ENCODE measurements at regions not wholly inside any gene's neighbourhood (a gene's known extent, or its start where the extent isn't known, plus 50 kb on each side); places are given as distances from the start of the nearest gene placed in this dataset.

- ATAC-seq, result no peak
Observed at GRCh38 chr16:86065711-86066110, 166.7 kb downstream of the IRF8 start.

GRCh38 chr16:86066811-86067210, 167.8 kb downstream of the IRF8 start:
- Mint-ChIP-seq H3K9me3 (ENCODE audit: low read depth) (no peaks in the 10 kb centered on the region), H3K27me3 (no peaks in the 10 kb centered on the region), H3K36me3 (no peaks in the 10 kb centered on the region), H3K27ac (no peak overlapping the region), H3K4me3 (no peak overlapping the region), H3K4me1 (no peaks in the 10 kb centered on the region)
- CTCF ChIA-PET, result no interaction called here
- DNase-seq (no peak), ATAC-seq (no peak)

More at GRCh38 chr16:86065711-86066110, 166.7 kb downstream of the IRF8 start:
- Mint-ChIP-seq H3K4me1 (no peaks in the 10 kb centered on the region), H3K4me3 (no peak overlapping the region), H3K36me3 (no peaks in the 10 kb centered on the region), H3K27ac (no peak overlapping the region), H3K27me3 (no peaks in the 10 kb centered on the region), H3K9me3 (ENCODE audit: low read depth) (no peaks in the 10 kb centered on the region)
- DNase-seq, result no peak
- CTCF ChIA-PET, result interaction anchor here (0.7 kb wide), 1 partner anchor 194 kb away, joined by 3 read pairs; no protein-coding TSS in a partner anchor

- no peaks in the 10 kb centered on the region for H3K36me3 Mint-ChIP-seq
- no peak for ATAC-seq
- CTCF ChIA-PET, result no interaction called here
Observed at GRCh38 chr16:86067516-86067915, 168.6 kb downstream of the IRF8 start.

GRCh38 chr16:86067936-86068335, 169.0 kb downstream of the IRF8 start:
- no peak for DNase-seq
- CTCF ChIA-PET, result no interaction called here
- Mint-ChIP-seq H3K4me1 (no peaks in the 10 kb centered on the region), H3K36me3 (no peaks in the 10 kb centered on the region), H3K27ac (no peak overlapping the region), H3K27me3 (no peaks in the 10 kb centered on the region), H3K9me3 (ENCODE audit: low read depth) (no peaks in the 10 kb centered on the region), H3K4me3 (no peak overlapping the region)
- ATAC-seq, result no peak

More at GRCh38 chr16:86067516-86067915, 168.6 kb downstream of the IRF8 start:
- no peak overlapping the region for H3K27ac Mint-ChIP-seq
- no peaks in the 10 kb centered on the region for H3K4me1 Mint-ChIP-seq
- H3K9me3 Mint-ChIP-seq (ENCODE audit: low read depth), result no peaks in the 10 kb centered on the region
- H3K27me3 Mint-ChIP-seq, result no peaks in the 10 kb centered on the region
- no peak for DNase-seq
- no peak overlapping the region for H3K4me3 Mint-ChIP-seq

- no peaks in the 10 kb centered on the region for H3K4me1 Mint-ChIP-seq
- no peaks in the 10 kb centered on the region for H3K27me3 Mint-ChIP-seq
- no peak for ATAC-seq
- H3K4me3 Mint-ChIP-seq, result no peak overlapping the region
- CTCF ChIA-PET, result no interaction called here
- H3K36me3 Mint-ChIP-seq, result no peaks in the 10 kb centered on the region
- no peak overlapping the region for H3K27ac Mint-ChIP-seq
- no peak for DNase-seq
- H3K9me3 Mint-ChIP-seq (ENCODE audit: low read depth), result no peaks in the 10 kb centered on the region
Observed at GRCh38 chr16:86068722-86069121, 169.8 kb downstream of the IRF8 start.

GRCh38 chr16:86069736-86070298, 170.9 kb downstream of the IRF8 start:
- Mint-ChIP-seq H3K27me3 (peaks cover 3% of the 10 kb centered on the region), H3K9me3 (ENCODE audit: low read depth) (no peaks in the 10 kb centered on the region), H3K4me1 (no peaks in the 10 kb centered on the region), H3K27ac (no peak overlapping the region), H3K36me3 (no peaks in the 10 kb centered on the region), H3K4me3 (no peak overlapping the region)
- CTCF ChIA-PET, result interaction anchor here (1.4 kb wide), 1 partner anchor 250 kb away, joined by 3 read pairs; no protein-coding TSS in a partner anchor
- DNase-seq, result no peak
- no peak for ATAC-seq

GRCh38 chr16:86070484-86070883, 171.5 kb downstream of the IRF8 start:
- ATAC-seq, result no peak
- Mint-ChIP-seq H3K9me3 (ENCODE audit: low read depth) (no peaks in the 10 kb centered on the region), H3K27me3 (peaks cover 3% of the 10 kb centered on the region), H3K27ac (no peak overlapping the region), H3K4me1 (no peaks in the 10 kb centered on the region), H3K4me3 (no peak overlapping the region), H3K36me3 (no peaks in the 10 kb centered on the region)
- DNase-seq, result no peak
- CTCF ChIA-PET, result interaction anchor here (1.4 kb wide), 1 partner anchor 251 kb away, joined by 3 read pairs; no protein-coding TSS in a partner anchor

- no peak for DNase-seq
- ATAC-seq, result no peak
- Mint-ChIP-seq H3K27me3 (peaks cover 3% of the 10 kb centered on the region), H3K4me3 (no peak overlapping the region), H3K4me1 (no peaks in the 10 kb centered on the region), H3K9me3 (ENCODE audit: low read depth) (no peaks in the 10 kb centered on the region), H3K27ac (no peak overlapping the region), H3K36me3 (no peaks in the 10 kb centered on the region)
- CTCF ChIA-PET, result interaction anchor here (0.6 to 1.4 kb wide), 2 partner anchors 12 to 252 kb away, joined by 3 read pairs; no protein-coding TSS in a partner anchor
Observed at GRCh38 chr16:86070971-86071370, 172.0 kb downstream of the IRF8 start.

GRCh38 chr16:86071611-86072240, 172.8 kb downstream of the IRF8 start:
- H3K27ac Mint-ChIP-seq, result no peak overlapping the region
- no peak for ATAC-seq

GRCh38 chr16:86072328-86073102, 173.6 kb downstream of the IRF8 start:
- no peaks in the 10 kb centered on the region for H3K4me1 Mint-ChIP-seq
- DNase-seq, result no peak
- no peak overlapping the region for H3K4me3 Mint-ChIP-seq
- no peaks in the 10 kb centered on the region for H3K9me3 Mint-ChIP-seq (ENCODE audit: low read depth)
- peaks cover 3% of the 10 kb centered on the region for H3K27me3 Mint-ChIP-seq
- CTCF ChIA-PET, result interaction anchor here (0.7 to 2.7 kb wide), 5 partner anchors 28 to 465 kb away, joined by 3 to 8 read pairs (median 4); no protein-coding TSS in a partner anchor
- peak; percentile 53 for ATAC-seq
- H3K36me3 Mint-ChIP-seq, result no peaks in the 10 kb centered on the region
- H3K27ac Mint-ChIP-seq, result no peak overlapping the region

More at GRCh38 chr16:86071611-86072240, 172.8 kb downstream of the IRF8 start:
- Mint-ChIP-seq H3K36me3 (no peaks in the 10 kb centered on the region), H3K9me3 (ENCODE audit: low read depth) (no peaks in the 10 kb centered on the region), H3K4me1 (no peaks in the 10 kb centered on the region), H3K4me3 (no peak overlapping the region), H3K27me3 (peaks cover 3% of the 10 kb centered on the region)
- CTCF ChIA-PET, result interaction anchor here (0.6 to 2.7 kb wide), 3 partner anchors 11 to 446 kb away, joined by 3 to 8 read pairs (median 4); no protein-coding TSS in a partner anchor
- DNase-seq, result no peak

- H3K27me3 Mint-ChIP-seq, result peaks cover 3% of the 10 kb centered on the region
- no peak for ATAC-seq
- no peaks in the 10 kb centered on the region for H3K4me1 Mint-ChIP-seq
- no peak overlapping the region for H3K27ac Mint-ChIP-seq
- H3K36me3 Mint-ChIP-seq, result no peaks in the 10 kb centered on the region
- no peaks in the 10 kb centered on the region for H3K9me3 Mint-ChIP-seq (ENCODE audit: low read depth)
- no peak for DNase-seq
- CTCF ChIA-PET, result interaction anchor here (0.7 to 2.7 kb wide), 5 partner anchors 29 to 464 kb away, joined by 3 to 8 read pairs (median 4); no protein-coding TSS in a partner anchor
- H3K4me3 Mint-ChIP-seq, result no peak overlapping the region
Observed at GRCh38 chr16:86073103-86073625, 174.2 kb downstream of the IRF8 start.

- Mint-ChIP-seq H3K36me3 (no peaks in the 10 kb centered on the region), H3K4me3 (no peak overlapping the region), H3K27me3 (peaks cover 3% of the 10 kb centered on the region), H3K9me3 (ENCODE audit: low read depth) (no peaks in the 10 kb centered on the region), H3K27ac (no peak overlapping the region), H3K4me1 (no peaks in the 10 kb centered on the region)
- ATAC-seq, result no peak
- CTCF ChIA-PET, result interaction anchor here (2.7 kb wide), 1 partner anchor 444 kb away, joined by 8 read pairs; no protein-coding TSS in a partner anchor
- no peak for DNase-seq
Observed at GRCh38 chr16:86073763-86074493, 175.0 kb downstream of the IRF8 start.

Measured in activated CD8-positive, alpha-beta memory T cell treated with anti-CD3 and anti-CD28 coated beads, Interleukin-2, amount 10 ng/mL, durations not matched to agents 7 days and 5 days (primary cell).